Endodermal cell (in vitro differentiated cells): ENCODE measurements at regions not wholly inside any gene's neighbourhood (a gene's known extent, or its start where the extent isn't known, plus 50 kb on each side); places are given as distances from the start of the nearest gene placed in this dataset.
"Not testable (repeated sequence)": the region's sequence is repeated elsewhere in the genome, so short reads cannot be mapped to it uniquely, and the experiment has no call there.

Experiments used
- DNase-seq: peaks from one replicate; pipeline ENCODE4 v3.0.0-alpha.2; 2017
- H3K27ac ChIP-seq: 2 replicates; pipeline ENCODE4 v1.5.1; 2013; ENCODE audit warnings: mild to moderate bottlenecking, low read depth, low read length, moderate library complexity
- H3K27me3 ChIP-seq: 2 replicates; pipeline ENCODE4 v1.6.1; 2013; ENCODE audit warnings: mild to moderate bottlenecking, low read length, moderate library complexity; ENCODE audit not compliant: insufficient read depth, control insufficient read depth, poor library complexity, severe bottlenecking
- H3K36me3 ChIP-seq: 2 replicates; pipeline ENCODE4 v1.7.0; 2013; ENCODE audit warnings: mild to moderate bottlenecking, low read length, moderate library complexity; ENCODE audit not compliant: control insufficient read depth, insufficient read depth
- H3K4me1 ChIP-seq: one replicate; pipeline ENCODE4 v1.7.0; 2013; ENCODE audit warnings: low read length; ENCODE audit not compliant: control insufficient read depth, insufficient read depth
- H3K4me3 ChIP-seq: 2 replicates; pipeline ENCODE4 v1.5.1; 2013; ENCODE audit warnings: mild to moderate bottlenecking, low read length, moderate library complexity
- H3K9ac ChIP-seq: 2 replicates; pipeline ENCODE4 v1.6.1; 2013; ENCODE audit warnings: mild to moderate bottlenecking, low read length, moderate library complexity; ENCODE audit not compliant: poor library complexity, severe bottlenecking; ENCODE audit errors: extremely low read depth
- H3K9me3 ChIP-seq: 2 replicates; pipeline ENCODE4 v1.6.1; 2013; ENCODE audit warnings: mild to moderate bottlenecking, low read length, moderate library complexity; ENCODE audit not compliant: control insufficient read depth
- H3K27ac Mint-ChIP-seq: 2 replicates; pipeline ENCODE4 v1.8.0; 2020; ENCODE audit warnings: mixed read lengths
- H3K27me3 Mint-ChIP-seq: 2 replicates; pipeline ENCODE4 v1.8.0; 2021; ENCODE audit warnings: mild to moderate bottlenecking, mixed read lengths; ENCODE audit not compliant: insufficient read depth
- H3K36me3 Mint-ChIP-seq: 2 replicates; pipeline ENCODE4 v1.8.0; 2020; ENCODE audit warnings: low read depth, mixed read lengths
- H3K4me1 Mint-ChIP-seq: 2 replicates; pipeline ENCODE4 v1.8.0; 2020; ENCODE audit warnings: mixed read lengths
- H3K4me3 Mint-ChIP-seq: 2 replicates; pipeline ENCODE4 v1.8.0; 2020; ENCODE audit warnings: mild to moderate bottlenecking, moderate library complexity, mixed read lengths
- H3K9me3 Mint-ChIP-seq: 2 replicates; pipeline ENCODE4 v1.8.0; 2020; ENCODE audit warnings: mild to moderate bottlenecking, mixed read lengths
- WGBS, 2 experiments: methylation state at CpG; one replicate each; pipeline versions ENCODE4 v1.1.5 to v1.1.7; 2013; ENCODE audit warnings: missing lambda C conversion rate in 2 of 2, mixed read lengths in 1 of 2; ENCODE audit not compliant: insufficient coverage in 1 of 2, insufficient read length in 1 of 2; 5-methylcytosine and 5-hydroxymethylcytosine counted together
- TF ChIP-seq, protein P1 (sequence below): fragments of 200-600 bp; sonication (generic); conservative IDR thresholded peaks from 2 replicates; pipeline ENCODE4 v1.5.0; 2021; ENCODE audit warnings: antibody characterized with exemption, mild to moderate bottlenecking

DNA sequence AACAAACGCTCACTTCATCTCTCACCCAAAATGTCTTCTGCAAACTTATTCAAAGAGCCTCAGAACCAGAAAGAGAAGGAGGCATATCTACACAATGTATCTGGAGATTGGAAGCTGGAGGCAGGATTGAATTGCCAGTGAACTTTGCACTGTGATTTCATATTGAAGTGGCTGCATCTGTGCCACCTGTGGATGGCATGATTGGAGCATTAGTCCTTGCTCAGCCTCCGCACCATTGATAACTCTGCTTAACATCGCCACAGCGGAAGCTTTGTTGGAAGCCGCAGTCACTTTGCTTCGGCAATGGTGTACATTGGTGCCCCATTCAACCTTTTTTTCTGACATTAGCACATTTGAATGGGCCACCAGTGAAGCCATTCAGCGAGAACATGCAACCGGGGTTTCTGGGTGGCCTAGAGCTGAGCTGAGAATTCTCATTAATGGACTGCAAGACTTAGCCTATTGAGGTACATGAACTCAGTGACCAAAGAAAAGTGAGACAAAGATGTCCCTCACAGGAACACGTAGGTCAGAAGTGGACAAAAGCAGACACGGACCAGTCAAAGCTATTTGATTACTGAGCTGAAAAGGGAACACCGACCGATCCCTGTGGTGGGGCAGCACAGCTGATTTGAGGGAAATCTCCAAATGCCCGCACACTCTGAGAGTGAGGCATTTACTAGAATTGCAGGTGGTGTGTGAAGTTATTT is 130.4 kb downstream of the BRMS1L start:
- Histone ChIP-seq H3K4me3 (no peak overlapping the region), H3K9ac (no peak overlapping the region), H3K27me3 (no peaks in the 10 kb centered on the region), H3K4me1 (peaks cover 5% of the 10 kb centered on the region), H3K27ac (no peak overlapping the region), H3K36me3 (no peaks in the 10 kb centered on the region), H3K9me3 (no peaks in the 10 kb centered on the region)
- H3K4me1 Mint-ChIP-seq = peaks cover 21% of the 10 kb centered on the region
- no peaks in the 10 kb centered on the region for H3K9me3 Mint-ChIP-seq
- WGBS, 2 experiments = 74 to 93% methylated on average over 12 to 13 of the region's 13 CpGs
- no peak overlapping the region for H3K27ac Mint-ChIP-seq
- DNase-seq = no peak
- H3K4me3 Mint-ChIP-seq = no peak overlapping the region
- no peaks in the 10 kb centered on the region for H3K27me3 Mint-ChIP-seq
- H3K36me3 Mint-ChIP-seq = no peaks in the 10 kb centered on the region
- TF ChIP-seq, protein P1, sequence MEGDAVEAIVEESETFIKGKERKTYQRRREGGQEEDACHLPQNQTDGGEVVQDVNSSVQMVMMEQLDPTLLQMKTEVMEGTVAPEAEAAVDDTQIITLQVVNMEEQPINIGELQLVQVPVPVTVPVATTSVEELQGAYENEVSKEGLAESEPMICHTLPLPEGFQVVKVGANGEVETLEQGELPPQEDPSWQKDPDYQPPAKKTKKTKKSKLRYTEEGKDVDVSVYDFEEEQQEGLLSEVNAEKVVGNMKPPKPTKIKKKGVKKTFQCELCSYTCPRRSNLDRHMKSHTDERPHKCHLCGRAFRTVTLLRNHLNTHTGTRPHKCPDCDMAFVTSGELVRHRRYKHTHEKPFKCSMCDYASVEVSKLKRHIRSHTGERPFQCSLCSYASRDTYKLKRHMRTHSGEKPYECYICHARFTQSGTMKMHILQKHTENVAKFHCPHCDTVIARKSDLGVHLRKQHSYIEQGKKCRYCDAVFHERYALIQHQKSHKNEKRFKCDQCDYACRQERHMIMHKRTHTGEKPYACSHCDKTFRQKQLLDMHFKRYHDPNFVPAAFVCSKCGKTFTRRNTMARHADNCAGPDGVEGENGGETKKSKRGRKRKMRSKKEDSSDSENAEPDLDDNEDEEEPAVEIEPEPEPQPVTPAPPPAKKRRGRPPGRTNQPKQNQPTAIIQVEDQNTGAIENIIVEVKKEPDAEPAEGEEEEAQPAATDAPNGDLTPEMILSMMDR = no peak

DNA sequence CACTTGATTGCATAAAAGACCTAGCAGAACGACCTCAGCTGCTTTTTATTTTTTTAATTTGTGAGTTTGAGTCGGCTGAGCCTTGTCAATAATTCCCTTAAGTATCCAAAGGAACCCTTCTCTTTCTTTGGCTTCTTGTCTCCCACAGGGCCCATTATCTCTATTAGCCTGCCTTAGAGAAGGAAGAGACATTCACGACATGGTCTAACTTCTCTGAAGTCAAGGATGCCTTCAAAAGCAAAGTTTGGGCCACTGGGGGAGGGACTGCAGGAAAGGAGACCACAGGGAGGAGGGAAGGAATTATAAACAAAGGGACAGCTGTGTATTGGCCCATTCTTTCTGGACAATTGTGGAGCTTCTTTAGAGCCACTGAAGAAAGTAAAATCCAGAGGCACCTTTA is 126.4 kb downstream of the BRMS1L start:
- H3K27me3 Mint-ChIP-seq = no peaks in the 10 kb centered on the region
- peak; percentile 38 for DNase-seq
- H3K27ac Mint-ChIP-seq = peak overlapping the region; percentile 17
- Histone ChIP-seq H3K4me3 (peak overlapping the region; percentile 30), H3K36me3 (no peaks in the 10 kb centered on the region), H3K4me1 (peaks cover 11% of the 10 kb centered on the region), H3K27me3 (no peaks in the 10 kb centered on the region), H3K27ac (no peak overlapping the region), H3K9ac (no peak overlapping the region), H3K9me3 (no peaks in the 10 kb centered on the region)
- H3K36me3 Mint-ChIP-seq = no peaks in the 10 kb centered on the region
- TF ChIP-seq, protein P1 = no peak
- no peak overlapping the region for H3K4me3 Mint-ChIP-seq
- H3K4me1 Mint-ChIP-seq = peaks cover 27% of the 10 kb centered on the region
- 32 to 40% methylated on average over 1 to 3 of the region's 3 CpGs for WGBS, 2 experiments
- no peaks in the 10 kb centered on the region for H3K9me3 Mint-ChIP-seq

DNA sequence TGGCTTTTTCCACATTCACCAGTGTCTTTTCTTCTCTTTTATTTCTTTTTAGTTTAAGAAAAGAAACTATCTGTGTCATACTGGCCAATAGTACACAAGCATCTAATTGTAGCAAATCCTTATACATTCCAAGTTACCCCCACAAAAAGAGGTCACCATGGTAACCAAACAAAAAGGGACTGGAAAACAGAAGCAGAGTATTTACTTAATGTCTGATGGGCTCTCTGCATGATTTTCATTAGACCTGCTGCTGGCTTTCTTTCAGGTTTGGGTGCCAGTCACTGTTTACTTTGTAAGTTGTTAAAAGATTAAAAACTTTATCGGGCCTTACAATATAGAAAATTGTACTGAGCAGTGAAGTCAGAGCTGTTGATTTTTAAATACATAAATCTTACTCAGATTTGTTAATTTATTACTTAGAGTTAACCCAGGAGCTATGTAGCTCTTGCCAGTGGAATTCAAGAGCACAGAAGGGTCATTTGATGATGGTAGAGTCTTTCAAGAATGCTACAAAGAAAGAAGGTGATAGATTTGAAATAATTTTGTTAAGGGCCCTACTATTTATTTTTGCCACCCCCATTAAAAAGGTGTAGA is 123.9 kb downstream of the BRMS1L start:
- TF ChIP-seq, protein P1 = no peak
- H3K9ac ChIP-seq = no peak overlapping the region

DNA sequence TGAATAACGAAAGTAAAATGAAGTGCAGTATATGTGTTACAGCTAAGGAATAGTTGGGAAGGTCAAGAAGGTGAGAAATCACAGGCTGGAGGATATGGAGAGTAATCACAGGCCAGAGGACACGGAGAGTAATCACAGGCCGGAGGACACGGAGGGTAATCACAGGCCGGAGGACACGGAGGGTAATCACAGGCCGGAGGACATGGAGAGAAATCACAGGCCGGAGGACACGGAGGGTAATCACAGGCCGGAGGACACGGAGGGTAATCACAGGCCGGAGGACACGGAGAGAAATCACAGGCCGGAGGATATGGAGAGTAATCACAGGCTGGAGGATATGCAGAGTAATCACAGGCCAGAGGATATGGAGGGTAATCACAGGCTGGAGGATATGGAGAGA is 121.8 kb downstream of the BRMS1L start:
- not testable (repeated sequence) for H3K36me3 ChIP-seq, H3K27ac Mint-ChIP-seq, H3K4me3 ChIP-seq, H3K9ac ChIP-seq, DNase-seq, H3K9me3 ChIP-seq, H3K27me3 Mint-ChIP-seq, H3K27ac ChIP-seq, H3K9me3 Mint-ChIP-seq, H3K4me3 Mint-ChIP-seq, H3K36me3 Mint-ChIP-seq, H3K27me3 ChIP-seq
- H3K4me1 Mint-ChIP-seq = peaks cover 25% of the 10 kb centered on the region
- peaks cover 11% of the 10 kb centered on the region for H3K4me1 ChIP-seq
- 87 to 90% methylated on average over 2 to 14 of the region's 14 CpGs for WGBS, 2 experiments

More for the DNA sequence above, 123.9 kb downstream of the BRMS1L start:
- H3K27me3 Mint-ChIP-seq = no peaks in the 10 kb centered on the region
- H3K4me3 Mint-ChIP-seq = no peak overlapping the region
- no peaks in the 10 kb centered on the region for H3K9me3 Mint-ChIP-seq
- H3K4me1 ChIP-seq = peaks cover 11% of the 10 kb centered on the region
- no peaks in the 10 kb centered on the region for H3K36me3 ChIP-seq
- no peaks in the 10 kb centered on the region for H3K9me3 ChIP-seq
- H3K36me3 Mint-ChIP-seq = no peaks in the 10 kb centered on the region
- H3K4me1 Mint-ChIP-seq = peaks cover 27% of the 10 kb centered on the region
- no CpG with 5 or more reads among the region's 1 CpG for WGBS, 2 experiments
- DNase-seq = no peak
- H3K27ac ChIP-seq = peak overlapping the region; percentile 69
- H3K27me3 ChIP-seq = no peaks in the 10 kb centered on the region
- H3K27ac Mint-ChIP-seq = no peak overlapping the region
- no peak overlapping the region for H3K4me3 ChIP-seq
